ENCODE measurements at regions not wholly inside any gene's neighbourhood (a gene's known extent, or its start where the extent isn't known, plus 50 kb on each side); places are given as distances from the start of the nearest gene placed in this dataset.

DNA sequence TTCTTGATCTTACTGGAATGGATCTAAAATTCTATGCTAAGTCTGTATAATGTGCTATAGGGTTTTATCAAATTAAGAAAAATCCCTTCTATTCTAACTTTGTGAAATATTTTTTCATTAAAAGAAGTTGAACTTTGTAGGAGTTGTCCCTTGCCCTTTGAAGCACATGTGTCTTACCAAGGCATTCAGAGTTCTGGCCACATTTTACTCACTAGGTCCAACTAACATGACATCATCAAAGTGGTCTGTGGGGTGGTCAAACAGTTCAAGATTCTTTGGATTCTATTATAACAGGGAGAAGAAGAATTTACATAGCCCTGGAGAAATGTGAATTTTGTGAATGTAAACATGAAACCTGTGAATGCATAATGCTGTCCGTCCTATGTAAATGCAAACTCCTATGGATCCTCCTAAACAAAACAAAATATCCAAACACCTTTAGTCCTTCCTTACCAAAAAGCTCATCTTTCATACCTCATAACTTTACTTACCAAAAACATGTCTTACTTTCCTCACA lies 88.7 kb downstream of the EBNA1BP2 start:
- Histone ChIP-seq H3K36me3 (ENCODE audit: insufficient read depth, low read length, poor library complexity, severe bottlenecking) (no peaks in the 10 kb centered on the region), H3K9me3 (ENCODE audit: low read depth, low read length, poor library complexity, severe bottlenecking) (no peaks in the 10 kb centered on the region), H3K27ac (ENCODE audit: low read depth, low read length, poor library complexity, severe bottlenecking) (no peak overlapping the region), H3K4me1 (ENCODE audit: insufficient read depth, low read length, poor library complexity, severe bottlenecking) (no peaks in the 10 kb centered on the region), H3K4me3 (ENCODE audit: low read depth, low read length, poor library complexity, severe bottlenecking) (no peak overlapping the region), H3K27me3 (replicated peaks; ENCODE audit: insufficient read depth, low read depth, low read length, poor library complexity) (no peaks in the 10 kb centered on the region)
- intact Hi-C loops (cut with micrococcal nuclease; ENCODE audit: unreplicated experiment): no loop called here
- no peak for TF ChIP-seq EZH2 (IDR thresholded peaks at IDR 0.05; ENCODE audit: borderline replicate concordance, low read depth, low read length, poor library complexity, severe bottlenecking)
- TF ChIP-seq, protein P1, sequence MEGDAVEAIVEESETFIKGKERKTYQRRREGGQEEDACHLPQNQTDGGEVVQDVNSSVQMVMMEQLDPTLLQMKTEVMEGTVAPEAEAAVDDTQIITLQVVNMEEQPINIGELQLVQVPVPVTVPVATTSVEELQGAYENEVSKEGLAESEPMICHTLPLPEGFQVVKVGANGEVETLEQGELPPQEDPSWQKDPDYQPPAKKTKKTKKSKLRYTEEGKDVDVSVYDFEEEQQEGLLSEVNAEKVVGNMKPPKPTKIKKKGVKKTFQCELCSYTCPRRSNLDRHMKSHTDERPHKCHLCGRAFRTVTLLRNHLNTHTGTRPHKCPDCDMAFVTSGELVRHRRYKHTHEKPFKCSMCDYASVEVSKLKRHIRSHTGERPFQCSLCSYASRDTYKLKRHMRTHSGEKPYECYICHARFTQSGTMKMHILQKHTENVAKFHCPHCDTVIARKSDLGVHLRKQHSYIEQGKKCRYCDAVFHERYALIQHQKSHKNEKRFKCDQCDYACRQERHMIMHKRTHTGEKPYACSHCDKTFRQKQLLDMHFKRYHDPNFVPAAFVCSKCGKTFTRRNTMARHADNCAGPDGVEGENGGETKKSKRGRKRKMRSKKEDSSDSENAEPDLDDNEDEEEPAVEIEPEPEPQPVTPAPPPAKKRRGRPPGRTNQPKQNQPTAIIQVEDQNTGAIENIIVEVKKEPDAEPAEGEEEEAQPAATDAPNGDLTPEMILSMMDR (conservative IDR thresholded peaks at IDR 0.05; ENCODE audit: low read depth, low read length): no peak
- ChIA-PET CTCF (interaction anchor here (0.6 kb wide), 1 partner anchor 239 kb away, joined by 4 read pairs; no protein-coding TSS in a partner anchor), POLR2A (ENCODE audit: low non-redundant PET) (interaction anchor here (0.5 kb wide), 1 partner anchor 11 kb away, joined by 16 read pairs; no protein-coding TSS in a partner anchor)
- no TSS peak for BruUV-seq (replicated peaks)
- no peak for DNase-seq (ENCODE audit: low spot score)

DNA sequence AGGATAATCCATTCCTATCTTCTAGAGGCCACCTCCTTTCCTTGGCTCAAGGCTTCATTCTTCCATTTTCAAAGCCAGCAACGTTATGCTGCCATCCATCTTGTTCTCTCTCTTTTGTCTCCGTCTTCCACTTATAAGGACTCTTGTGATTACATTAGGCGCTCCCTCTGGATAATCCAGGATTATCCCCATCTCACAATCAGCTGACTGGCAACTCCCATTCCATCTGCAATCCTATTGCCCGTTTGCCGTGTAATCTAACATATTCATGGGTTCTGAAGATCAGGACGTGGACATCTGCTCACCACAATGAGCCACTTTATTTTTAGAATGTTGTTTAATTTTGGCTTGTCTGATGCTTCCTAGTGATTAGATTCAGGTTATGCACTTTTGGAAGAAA lies 89.3 kb downstream of the EBNA1BP2 start:
- no peak for TF ChIP-seq EZH2 (IDR thresholded peaks at IDR 0.05; ENCODE audit: borderline replicate concordance, low read depth, low read length, poor library complexity, severe bottlenecking)
- TF ChIP-seq, protein P1 (conservative IDR thresholded peaks at IDR 0.05; ENCODE audit: low read depth, low read length): no peak
- DNase-seq (ENCODE audit: low spot score): no peak
- H3K27me3 ChIP-seq (replicated peaks; ENCODE audit: insufficient read depth, low read depth, low read length, poor library complexity): no peaks in the 10 kb centered on the region
- H3K4me1 ChIP-seq (ENCODE audit: insufficient read depth, low read length, poor library complexity, severe bottlenecking): no peaks in the 10 kb centered on the region
- ChIA-PET CTCF (no interaction called here), POLR2A (ENCODE audit: low non-redundant PET) (no interaction called here)
- BruUV-seq (replicated peaks): no TSS peak
- no peak overlapping the region for H3K27ac ChIP-seq (ENCODE audit: low read depth, low read length, poor library complexity, severe bottlenecking)
- H3K9me3 ChIP-seq (ENCODE audit: low read depth, low read length, poor library complexity, severe bottlenecking): no peaks in the 10 kb centered on the region
- intact Hi-C loops (cut with micrococcal nuclease; ENCODE audit: unreplicated experiment): no loop called here
- H3K4me3 ChIP-seq (ENCODE audit: low read depth, low read length, poor library complexity, severe bottlenecking): no peak overlapping the region
- H3K36me3 ChIP-seq (ENCODE audit: insufficient read depth, low read length, poor library complexity, severe bottlenecking): no peaks in the 10 kb centered on the region

DNA sequence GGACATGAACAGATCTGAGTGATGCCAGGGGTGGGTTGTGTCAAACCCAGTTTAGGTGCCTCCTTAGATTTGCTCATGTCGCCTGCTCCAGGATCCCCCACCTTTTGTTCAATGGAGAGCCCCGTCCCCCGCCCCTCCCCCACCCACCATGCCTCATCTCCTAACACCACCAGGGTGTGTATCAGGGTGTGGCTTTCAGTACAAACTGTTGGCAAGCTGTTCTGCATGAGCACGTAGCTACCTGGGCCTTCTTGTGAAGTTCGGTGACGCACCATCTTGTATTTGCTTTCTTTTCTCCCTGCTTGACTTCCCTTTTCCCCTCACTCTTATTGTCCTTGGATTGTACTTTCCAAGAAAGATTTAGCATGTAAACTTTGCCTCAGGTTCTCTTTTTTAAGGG lies 94.8 kb downstream of the EBNA1BP2 start:
- Histone ChIP-seq H3K36me3 (ENCODE audit: insufficient read depth, low read length, poor library complexity, severe bottlenecking) (no peaks in the 10 kb centered on the region), H3K4me3 (ENCODE audit: low read depth, low read length, poor library complexity, severe bottlenecking) (no peak overlapping the region), H3K9me3 (ENCODE audit: low read depth, low read length, poor library complexity, severe bottlenecking) (no peaks in the 10 kb centered on the region), H3K4me1 (ENCODE audit: insufficient read depth, low read length, poor library complexity, severe bottlenecking) (no peaks in the 10 kb centered on the region), H3K27me3 (replicated peaks; ENCODE audit: insufficient read depth, low read depth, low read length, poor library complexity) (no peaks in the 10 kb centered on the region), H3K27ac (ENCODE audit: low read depth, low read length, poor library complexity, severe bottlenecking) (no peak overlapping the region)
- BruUV-seq (replicated peaks): no TSS peak
- TF ChIP-seq, protein P1 (conservative IDR thresholded peaks at IDR 0.05; ENCODE audit: low read depth, low read length): no peak
- TF ChIP-seq EZH2 (IDR thresholded peaks at IDR 0.05; ENCODE audit: borderline replicate concordance, low read depth, low read length, poor library complexity, severe bottlenecking): no peak
- intact Hi-C loops (cut with micrococcal nuclease; ENCODE audit: unreplicated experiment): no loop called here
- ChIA-PET POLR2A (ENCODE audit: low non-redundant PET) (no interaction called here), CTCF (interaction anchor here (1.0 kb wide), 1 partner anchor 164 kb away, joined by 5 read pairs; no protein-coding TSS in a partner anchor)
- no peak for DNase-seq (ENCODE audit: low spot score)
